IPS DF 6.9 (cell line): ENCODE measurements at regions not wholly inside any gene's neighbourhood (a gene's known extent, or its start where the extent isn't known, plus 50 kb on each side); places are given as distances from the start of the nearest gene placed in this dataset.
"Not testable (repeated sequence)": the region's sequence is repeated elsewhere in the genome, so short reads cannot be mapped to it uniquely, and the experiment has no call there.

Experiments used
- DNase-seq: peaks from one replicate; pipeline ENCODE4 v3.0.0-alpha.2; 2013; ENCODE audit warnings: low read depth, low spot score
- H3K27ac ChIP-seq: one replicate; pipeline ENCODE4 v1.5.1; 2013; ENCODE audit warnings: low read length, control low read depth
- H3K27me3 ChIP-seq: 2 replicates; pipeline ENCODE4 v1.6.1; 2013; ENCODE audit warnings: mild to moderate bottlenecking, low read length; ENCODE audit not compliant: control insufficient read depth, insufficient read depth
- H3K36me3 ChIP-seq: 2 replicates; pipeline ENCODE4 v1.6.1; 2013; ENCODE audit warnings: low read length; ENCODE audit not compliant: control insufficient read depth, insufficient read depth
- H3K4me1 ChIP-seq: 2 replicates; pipeline ENCODE4 v1.6.1; 2013; ENCODE audit warnings: low read length; ENCODE audit not compliant: control insufficient read depth, insufficient read depth
- H3K4me3 ChIP-seq: 2 replicates; pipeline ENCODE4 v1.5.1; 2013; ENCODE audit warnings: mild to moderate bottlenecking, low read length
- H3K9me3 ChIP-seq: 2 replicates; pipeline ENCODE4 v1.6.1; 2013; ENCODE audit warnings: low read length, inconsistent platforms; ENCODE audit not compliant: control insufficient read depth, insufficient read depth
- WGBS: extraction: QIAGEN DNeasy Blood & Tissue Kit; methylation state at CpG from one replicate; pipeline ENCODE4 v1.1.7; 2013; ENCODE audit warnings: mixed read lengths, missing lambda C conversion rate; ENCODE audit not compliant: insufficient read length, insufficient coverage; 5-methylcytosine and 5-hydroxymethylcytosine counted together

DNA sequence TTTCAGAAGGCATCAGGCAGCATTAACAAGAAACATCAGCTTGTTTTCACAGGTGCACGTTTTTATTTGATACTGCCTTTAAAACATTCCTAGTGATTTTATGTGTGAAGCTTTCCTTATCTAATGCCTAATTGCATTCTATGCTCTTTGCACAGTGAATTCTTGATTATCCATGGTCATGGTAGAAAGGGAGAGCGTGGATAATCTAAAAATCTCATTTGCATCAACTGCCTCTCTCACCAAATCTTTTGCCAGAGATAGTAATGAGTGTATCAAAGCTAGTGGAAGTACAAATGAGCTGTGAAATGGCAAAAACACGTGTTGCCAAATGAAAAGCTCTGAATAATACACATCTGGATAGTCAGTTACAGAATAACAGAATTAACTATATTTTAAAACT, 170.5 kb downstream of the NAA11 start:
- no peak for DNase-seq
- no CpG with 5 or more reads among the region's 3 CpGs for WGBS

DNA sequence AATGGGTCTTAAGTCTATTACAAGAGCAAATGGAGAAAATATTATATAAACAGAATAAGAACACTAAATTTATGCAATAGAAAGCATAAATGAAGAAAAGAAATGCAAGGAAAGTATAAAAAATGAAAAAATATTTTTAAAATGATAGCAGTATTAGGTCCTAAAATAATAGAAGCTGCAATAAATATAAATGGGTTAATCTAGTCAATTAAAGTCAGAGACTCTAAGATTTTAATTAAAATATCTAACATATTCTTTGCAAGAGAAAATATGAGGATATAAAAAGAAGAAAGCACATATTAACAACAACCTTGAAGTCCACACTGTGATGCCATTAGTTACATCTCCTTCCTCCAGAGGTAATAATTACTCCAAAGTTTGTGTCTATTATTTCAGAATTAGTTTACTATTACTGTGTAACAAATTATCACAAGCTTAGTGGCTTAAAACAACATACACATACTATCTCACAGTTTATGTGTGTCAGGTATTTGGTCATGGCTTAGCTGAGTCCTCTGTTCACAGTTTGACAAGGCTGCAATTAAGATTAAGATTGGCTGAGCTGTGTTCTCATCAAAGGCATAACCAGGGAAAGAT, 174.9 kb downstream of the NAA11 start:
- Histone ChIP-seq H3K36me3 (no peaks in the 10 kb centered on the region), H3K4me3 (no peak overlapping the region), H3K9me3 (no peaks in the 10 kb centered on the region), H3K27ac (no peak overlapping the region), H3K4me1 (no peaks in the 10 kb centered on the region), H3K27me3 (no peaks in the 10 kb centered on the region)
- DNase-seq: no peak

More for the DNA sequence above, 170.5 kb downstream of the NAA11 start:
- Histone ChIP-seq H3K4me3 (no peak overlapping the region), H3K36me3 (no peaks in the 10 kb centered on the region), H3K9me3 (no peaks in the 10 kb centered on the region), H3K27me3 (no peaks in the 10 kb centered on the region), H3K4me1 (no peaks in the 10 kb centered on the region), H3K27ac (no peak overlapping the region)

DNA sequence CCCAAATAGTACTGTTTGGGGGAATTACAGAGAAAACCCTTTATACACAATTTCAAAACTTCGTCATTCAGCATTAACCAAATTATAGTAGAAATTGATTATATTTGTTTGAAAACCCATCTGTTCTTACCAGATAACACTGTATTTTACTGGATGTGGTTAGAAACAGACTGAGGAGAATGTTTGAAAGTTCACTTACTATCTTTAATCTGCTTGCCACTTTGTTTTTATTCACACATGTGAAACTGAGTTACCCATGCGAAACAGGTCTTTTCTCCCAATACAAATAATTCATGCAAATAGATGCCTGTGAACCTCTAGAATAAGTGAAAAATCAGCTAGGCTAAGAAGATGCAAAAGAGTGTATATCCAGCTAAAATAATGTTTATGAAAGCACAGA, 177.5 kb downstream of the NAA11 start:
- Histone ChIP-seq H3K4me1 (no peaks in the 10 kb centered on the region), H3K27me3 (no peaks in the 10 kb centered on the region), H3K27ac (no peak overlapping the region), H3K36me3 (no peaks in the 10 kb centered on the region), H3K4me3 (no peak overlapping the region), H3K9me3 (no peaks in the 10 kb centered on the region)
- WGBS: no CpG with 5 or more reads among the region's 2 CpGs
- DNase-seq: no peak

DNA sequence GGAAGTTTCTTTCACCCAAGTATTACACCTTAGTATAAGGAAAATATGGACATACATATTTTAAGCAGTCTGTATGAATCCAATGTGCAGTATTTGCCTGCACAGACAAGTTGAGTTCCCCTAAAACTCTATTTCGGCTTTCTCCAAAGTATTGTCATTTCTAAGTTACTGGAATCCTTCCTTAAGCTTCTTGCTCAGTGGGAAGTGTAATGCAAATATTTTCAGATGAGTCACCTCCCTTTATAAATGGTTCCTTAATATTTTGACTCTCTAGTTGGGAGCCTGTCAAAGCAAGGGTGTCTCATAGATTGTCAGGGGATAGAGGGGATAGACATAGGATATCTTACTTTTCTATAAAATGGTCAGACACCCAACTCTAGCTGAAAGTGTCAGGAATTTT, 178.6 kb downstream of the NAA11 start:
- Histone ChIP-seq H3K4me3 (no peak overlapping the region), H3K4me1 (no peaks in the 10 kb centered on the region), H3K27me3 (no peaks in the 10 kb centered on the region), H3K36me3 (no peaks in the 10 kb centered on the region), H3K27ac (no peak overlapping the region), H3K9me3 (no peaks in the 10 kb centered on the region)
- DNase-seq: no peak
- no CpG with 5 or more reads among the region's 1 CpG for WGBS

DNA sequence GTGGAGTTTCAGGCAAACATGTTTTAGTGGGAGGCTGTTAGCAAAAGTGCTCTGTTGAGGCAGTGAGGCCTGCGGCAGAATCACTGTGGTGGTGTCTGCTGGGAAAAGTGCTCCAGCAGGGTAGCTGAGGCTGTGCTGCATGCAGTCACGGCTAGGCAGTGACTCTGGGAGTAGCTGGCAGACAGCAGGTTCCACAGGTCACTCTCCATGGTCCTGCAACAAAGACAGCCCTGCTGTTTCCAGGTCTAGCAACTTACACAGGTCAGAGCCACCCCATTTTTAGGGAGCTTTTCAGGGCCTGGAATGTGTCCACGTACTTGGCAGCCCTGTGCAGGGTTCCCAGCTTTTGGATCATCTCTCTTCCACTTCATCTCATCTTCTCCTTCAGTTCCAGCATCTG, 184.3 kb downstream of the NAA11 start:
- WGBS: no CpG with 5 or more reads among the region's 3 CpGs
- Histone ChIP-seq H3K27ac (no peak overlapping the region), H3K9me3 (no peaks in the 10 kb centered on the region), H3K27me3 (no peaks in the 10 kb centered on the region), H3K4me1 (no peaks in the 10 kb centered on the region), H3K36me3 (no peaks in the 10 kb centered on the region), H3K4me3 (no peak overlapping the region)
- peak; percentile 11 for DNase-seq

DNA sequence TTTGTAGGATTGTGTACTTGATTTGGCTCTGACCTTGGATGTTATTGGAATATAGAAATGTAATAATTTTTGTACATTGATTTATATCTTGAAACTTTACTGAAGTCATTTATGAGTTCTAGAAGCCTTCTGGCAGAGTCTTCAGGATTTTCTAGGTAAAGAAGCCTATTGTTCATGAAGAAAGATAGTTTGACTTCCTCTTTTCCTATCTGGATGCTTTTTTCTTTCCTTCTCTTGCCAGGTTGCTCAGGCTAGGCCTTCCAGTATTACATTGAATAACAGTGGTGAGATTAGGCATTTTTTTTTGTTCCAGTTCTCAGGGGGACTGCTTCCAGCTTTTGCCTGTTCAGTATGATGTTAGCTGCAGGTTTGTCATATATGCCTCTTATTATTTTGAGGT, 191.1 kb downstream of the NAA11 start:
- H3K36me3 ChIP-seq: no peaks in the 10 kb centered on the region
- no peak overlapping the region for H3K4me3 ChIP-seq
- no peak overlapping the region for H3K27ac ChIP-seq
- DNase-seq: no peak
- H3K27me3 ChIP-seq: no peaks in the 10 kb centered on the region
- no peaks in the 10 kb centered on the region for H3K9me3 ChIP-seq
- no peaks in the 10 kb centered on the region for H3K4me1 ChIP-seq

DNA sequence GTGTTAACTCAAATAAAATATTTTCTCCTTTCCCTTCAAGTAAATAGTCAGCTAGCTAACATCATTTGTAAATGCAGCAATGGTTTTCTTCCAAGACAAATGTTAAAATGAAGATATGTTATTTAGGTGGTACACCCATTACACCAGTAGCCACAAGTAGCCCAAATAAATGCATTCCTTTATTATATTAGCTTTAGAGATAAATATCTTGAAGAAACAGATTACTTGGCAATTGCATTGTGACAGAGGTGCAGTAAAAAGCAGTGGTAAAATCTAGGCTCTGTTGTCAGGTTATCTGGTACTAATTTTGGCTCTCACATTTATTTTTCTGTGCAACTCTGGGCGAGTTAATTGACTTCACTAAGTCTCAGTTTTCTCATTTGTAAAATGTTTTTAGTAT, 193.0 kb downstream of the NAA11 start:
- Histone ChIP-seq H3K27me3 (no peaks in the 10 kb centered on the region), H3K27ac (no peak overlapping the region), H3K9me3 (no peaks in the 10 kb centered on the region), H3K36me3 (no peaks in the 10 kb centered on the region; the same call in 1 of the 2 replicates), H3K4me3 (no peak overlapping the region), H3K4me1 (no peaks in the 10 kb centered on the region)
- WGBS: no CpG with 5 or more reads among the region's 1 CpG
- no peak for DNase-seq

DNA sequence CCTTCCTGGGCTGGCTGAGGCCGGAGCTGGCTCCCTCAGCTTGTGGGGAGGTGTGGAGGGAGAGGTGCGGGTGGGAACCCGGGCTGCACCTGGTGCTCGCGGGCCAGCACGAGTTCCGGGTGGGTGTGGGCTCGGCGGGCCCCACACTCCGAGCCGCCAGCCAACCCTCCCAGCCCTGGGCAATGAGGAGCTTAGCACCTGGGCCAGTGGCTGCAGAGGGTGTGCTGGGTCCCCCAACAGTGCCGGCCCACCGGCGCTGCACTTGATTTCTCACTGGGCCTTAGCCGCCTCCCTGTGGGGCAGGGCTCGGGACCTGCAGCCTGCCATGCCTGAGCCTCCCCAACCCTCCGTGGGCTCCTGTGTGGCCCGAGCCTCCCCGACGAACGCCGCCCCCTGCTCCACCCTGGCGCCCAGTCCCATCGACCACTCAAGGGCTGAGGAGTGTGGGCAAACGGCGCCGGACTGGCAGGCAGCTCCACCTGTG, 182.7 kb upstream of the PAQR3 start:
- DNase-seq: no peak
- no peak overlapping the region for H3K4me3 ChIP-seq
- no CpG with 5 or more reads among the region's 27 CpGs for WGBS
- H3K9me3 ChIP-seq: no peaks in the 10 kb centered on the region; the same call in 1 of the 2 replicates
- no peaks in the 10 kb centered on the region for H3K4me1 ChIP-seq
- no peak overlapping the region for H3K27ac ChIP-seq
- no peaks in the 10 kb centered on the region for H3K27me3 ChIP-seq
- no peaks in the 10 kb centered on the region for H3K36me3 ChIP-seq

DNA sequence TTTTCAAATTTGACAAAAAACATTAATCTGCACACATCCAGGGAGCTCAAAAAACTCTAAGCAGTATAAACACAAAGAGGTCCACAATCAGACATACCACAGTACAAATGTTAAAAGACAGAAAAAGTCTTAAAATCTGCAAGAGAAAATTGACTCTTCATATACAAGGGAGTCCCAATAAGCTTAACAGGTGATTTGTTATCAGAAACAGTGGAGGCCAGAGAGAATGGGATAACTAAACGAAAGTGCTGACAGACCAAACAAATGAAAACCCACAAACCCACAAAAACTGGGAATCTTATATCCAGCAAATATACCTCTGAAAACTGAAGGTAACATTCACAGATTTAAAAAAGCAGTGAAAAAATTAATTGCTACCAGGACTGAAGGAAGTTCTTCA, 182.0 kb upstream of the PAQR3 start:
- no peaks in the 10 kb centered on the region for H3K27me3 ChIP-seq
- DNase-seq: no peak
- no peaks in the 10 kb centered on the region for H3K36me3 ChIP-seq
- no CpG with 5 or more reads among the region's 1 CpG for WGBS
- no peak overlapping the region for H3K4me3 ChIP-seq
- no peaks in the 10 kb centered on the region; the same call in 1 of the 2 replicates for H3K9me3 ChIP-seq
- H3K27ac ChIP-seq: no peak overlapping the region
- no peaks in the 10 kb centered on the region for H3K4me1 ChIP-seq

DNA sequence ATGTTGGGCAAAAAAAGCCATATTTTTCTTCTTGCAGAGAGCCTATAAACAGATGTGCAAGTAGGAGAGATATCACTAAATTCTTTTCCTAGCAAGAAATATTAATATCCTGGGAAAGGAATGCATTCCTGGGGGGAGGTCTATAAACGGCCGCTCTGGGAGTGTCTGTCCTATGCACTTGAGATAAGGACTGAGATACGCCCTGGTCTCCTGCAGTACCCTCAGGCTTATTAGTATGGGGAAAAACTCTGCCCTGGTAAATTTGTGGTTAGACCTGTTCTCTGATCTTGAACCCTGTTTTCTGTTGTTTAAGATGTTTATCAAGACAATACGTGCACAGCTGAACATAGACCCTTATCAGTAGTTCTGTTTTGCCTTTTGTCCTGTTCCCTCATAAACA, 177.8 kb upstream of the PAQR3 start:
- H3K36me3 ChIP-seq, H3K27ac ChIP-seq, DNase-seq, H3K27me3 ChIP-seq, H3K4me1 ChIP-seq, H3K9me3 ChIP-seq, H3K4me3 ChIP-seq: not testable (repeated sequence)
- WGBS: no CpG with 5 or more reads among the region's 4 CpGs

DNA sequence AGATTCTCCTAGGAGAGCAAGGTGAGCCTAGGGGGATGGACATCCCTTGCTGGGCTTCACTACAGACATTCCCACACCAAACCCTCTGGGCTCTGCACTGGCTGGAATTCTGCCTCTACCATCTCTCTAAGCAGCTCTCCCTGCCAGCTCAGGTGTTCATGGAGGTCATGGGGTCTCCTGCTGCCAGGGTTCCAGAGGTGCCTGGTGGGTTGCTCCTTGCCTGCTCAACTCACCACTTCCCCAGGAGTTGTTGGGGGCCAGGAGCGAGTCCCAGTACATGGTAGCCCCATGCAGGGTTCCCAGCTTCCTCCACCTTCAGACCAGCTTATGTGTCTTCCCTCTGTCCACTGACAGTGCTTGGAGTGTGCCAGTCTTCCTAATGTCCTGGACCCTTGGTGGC, 167.8 kb upstream of the PAQR3 start:
- Histone ChIP-seq H3K4me1 (no peaks in the 10 kb centered on the region), H3K4me3 (no peak overlapping the region), H3K27me3 (no peaks in the 10 kb centered on the region), H3K27ac (no peak overlapping the region), H3K9me3 (no peaks in the 10 kb centered on the region), H3K36me3 (no peaks in the 10 kb centered on the region)
- DNase-seq: no peak
- WGBS: no CpG with 5 or more reads among the region's 1 CpG
